GM12874 (cell line): ENCODE measurements at regions not wholly inside any gene's neighbourhood (a gene's known extent, or its start where the extent isn't known, plus 50 kb on each side); places are given as distances from the start of the nearest gene placed in this dataset.

Experiments used
- CTCF ChIP-seq: IDR thresholded peaks from 2 replicates; pipeline ENCODE4 v1.5.1; 2011; ENCODE audit warnings: low read depth, mild to moderate bottlenecking, control low read depth, low read length, moderate library complexity; ENCODE audit not compliant: insufficient read depth

- TF ChIP-seq CTCF: no peak
Measured at GRCh38 chr2:59734743-59735142, 818.7 kb downstream of the BCL11A start.

GRCh38 chr2:59733970-59734369 lies 819.5 kb downstream of the BCL11A start:
- no peak for TF ChIP-seq CTCF

- no peak for TF ChIP-seq CTCF
Measured at GRCh38 chr2:59733567-59733930, 819.9 kb downstream of the BCL11A start.

GRCh38 chr2:59732871-59733566 lies 820.4 kb downstream of the BCL11A start:
- TF ChIP-seq CTCF: no peak

- no peak for TF ChIP-seq CTCF
Measured at GRCh38 chr2:59727121-59727590, 826.3 kb downstream of the BCL11A start.

GRCh38 chr2:59726228-59727120 lies 827.0 kb downstream of the BCL11A start:
- TF ChIP-seq CTCF: no peak

- TF ChIP-seq CTCF: no peak
Measured at GRCh38 chr2:59724746-59725145, 828.7 kb downstream of the BCL11A start.
